ENCODE measurements at regions not wholly inside any gene's neighbourhood (a gene's known extent, or its start where the extent isn't known, plus 50 kb on each side); places are given as distances from the start of the nearest gene placed in this dataset.

DNA sequence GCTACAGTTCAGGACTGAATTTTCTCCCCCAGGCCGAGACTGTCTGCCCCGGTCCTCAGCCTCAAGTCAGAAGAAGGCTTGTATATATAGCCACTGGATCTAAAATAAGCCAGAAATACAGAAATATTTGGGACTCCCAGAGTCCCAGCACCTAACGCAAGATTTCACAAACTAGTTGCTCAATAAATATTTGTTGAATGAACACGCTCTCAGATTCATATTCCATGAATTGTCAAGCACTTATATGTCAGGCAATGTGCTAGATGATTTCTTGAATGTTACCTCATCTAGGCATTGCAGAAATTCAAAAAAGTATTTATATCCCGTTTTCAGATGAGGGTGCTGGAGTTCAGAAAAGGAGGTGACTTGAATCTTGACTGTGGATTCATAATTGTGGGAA, 163.7 kb upstream of the KLHL29 start:
- no peak for TF ChIP-seq FOXP2 (optimal IDR thresholded peaks at IDR 0.05; ENCODE audit: borderline replicate concordance, extremely low read depth, extremely low read length, insufficient read depth)
- no peak for TF ChIP-seq TAF1 (IDR thresholded peaks at IDR 0.05; ENCODE audit: borderline replicate concordance, insufficient read depth, low read length)
- TF ChIP-seq, protein P1, sequence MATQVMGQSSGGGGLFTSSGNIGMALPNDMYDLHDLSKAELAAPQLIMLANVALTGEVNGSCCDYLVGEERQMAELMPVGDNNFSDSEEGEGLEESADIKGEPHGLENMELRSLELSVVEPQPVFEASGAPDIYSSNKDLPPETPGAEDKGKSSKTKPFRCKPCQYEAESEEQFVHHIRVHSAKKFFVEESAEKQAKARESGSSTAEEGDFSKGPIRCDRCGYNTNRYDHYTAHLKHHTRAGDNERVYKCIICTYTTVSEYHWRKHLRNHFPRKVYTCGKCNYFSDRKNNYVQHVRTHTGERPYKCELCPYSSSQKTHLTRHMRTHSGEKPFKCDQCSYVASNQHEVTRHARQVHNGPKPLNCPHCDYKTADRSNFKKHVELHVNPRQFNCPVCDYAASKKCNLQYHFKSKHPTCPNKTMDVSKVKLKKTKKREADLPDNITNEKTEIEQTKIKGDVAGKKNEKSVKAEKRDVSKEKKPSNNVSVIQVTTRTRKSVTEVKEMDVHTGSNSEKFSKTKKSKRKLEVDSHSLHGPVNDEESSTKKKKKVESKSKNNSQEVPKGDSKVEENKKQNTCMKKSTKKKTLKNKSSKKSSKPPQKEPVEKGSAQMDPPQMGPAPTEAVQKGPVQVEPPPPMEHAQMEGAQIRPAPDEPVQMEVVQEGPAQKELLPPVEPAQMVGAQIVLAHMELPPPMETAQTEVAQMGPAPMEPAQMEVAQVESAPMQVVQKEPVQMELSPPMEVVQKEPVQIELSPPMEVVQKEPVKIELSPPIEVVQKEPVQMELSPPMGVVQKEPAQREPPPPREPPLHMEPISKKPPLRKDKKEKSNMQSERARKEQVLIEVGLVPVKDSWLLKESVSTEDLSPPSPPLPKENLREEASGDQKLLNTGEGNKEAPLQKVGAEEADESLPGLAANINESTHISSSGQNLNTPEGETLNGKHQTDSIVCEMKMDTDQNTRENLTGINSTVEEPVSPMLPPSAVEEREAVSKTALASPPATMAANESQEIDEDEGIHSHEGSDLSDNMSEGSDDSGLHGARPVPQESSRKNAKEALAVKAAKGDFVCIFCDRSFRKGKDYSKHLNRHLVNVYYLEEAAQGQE (IDR thresholded peaks at IDR 0.05; ENCODE audit: insufficient read depth in 1 of 2, low read depth in 2 of 2, low read length in 2 of 2), result no peak
- TF ChIP-seq SIN3A (IDR thresholded peaks at IDR 0.05; ENCODE audit: borderline replicate concordance, insufficient read depth, low read length), result no peak
- no peak for TF ChIP-seq POLR2AphosphoS5 (IDR thresholded peaks at IDR 0.05; ENCODE audit: low read depth, low read length)

GRCh38 chr2:23221901-23222300, 163.1 kb upstream of the KLHL29 start:
- no peak for TF ChIP-seq POLR2AphosphoS5 (IDR thresholded peaks at IDR 0.05; ENCODE audit: low read depth, low read length)
- no peak for TF ChIP-seq SIN3A (IDR thresholded peaks at IDR 0.05; ENCODE audit: borderline replicate concordance, insufficient read depth, low read length)
- TF ChIP-seq, protein P1 (IDR thresholded peaks at IDR 0.05; ENCODE audit: insufficient read depth in 1 of 2, low read depth in 2 of 2, low read length in 2 of 2), result no peak
- no peak for TF ChIP-seq FOXP2 (optimal IDR thresholded peaks at IDR 0.05; ENCODE audit: borderline replicate concordance, extremely low read depth, extremely low read length, insufficient read depth)
- no peak for TF ChIP-seq TAF1 (IDR thresholded peaks at IDR 0.05; ENCODE audit: borderline replicate concordance, insufficient read depth, low read length)

DNA sequence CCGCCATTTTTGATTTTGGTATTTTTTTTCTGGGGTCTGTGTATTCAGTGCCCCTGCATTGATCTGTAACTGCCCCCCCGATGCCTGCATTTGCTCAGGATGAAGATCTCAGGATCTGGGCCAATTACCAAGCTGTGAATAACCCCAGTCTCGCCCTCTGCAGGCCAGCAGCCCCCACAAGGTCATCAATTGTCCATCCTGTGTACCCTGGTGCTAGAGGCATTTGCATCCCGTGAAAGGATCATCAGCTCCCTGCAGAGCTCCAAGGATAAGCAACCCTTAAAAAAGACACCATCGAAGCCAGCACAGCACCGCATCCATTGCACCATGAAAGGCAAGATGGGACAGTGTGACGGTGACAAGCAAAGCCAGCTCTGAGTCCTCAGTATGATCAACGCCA, 154.1 kb upstream of the KLHL29 start:
- TF ChIP-seq TAF1 (IDR thresholded peaks at IDR 0.05; ENCODE audit: borderline replicate concordance, insufficient read depth, low read length), result no peak

GRCh38 chr2:23231865-23232264, 153.1 kb upstream of the KLHL29 start:
- no peak for TF ChIP-seq TAF1 (IDR thresholded peaks at IDR 0.05; ENCODE audit: borderline replicate concordance, insufficient read depth, low read length)
- TF ChIP-seq FOXP2 (optimal IDR thresholded peaks at IDR 0.05; ENCODE audit: borderline replicate concordance, extremely low read depth, extremely low read length, insufficient read depth), result no peak
- no peak for TF ChIP-seq POLR2AphosphoS5 (IDR thresholded peaks at IDR 0.05; ENCODE audit: low read depth, low read length)
- TF ChIP-seq, protein P1 (IDR thresholded peaks at IDR 0.05; ENCODE audit: insufficient read depth in 1 of 2, low read depth in 2 of 2, low read length in 2 of 2), result no peak
- TF ChIP-seq SIN3A (IDR thresholded peaks at IDR 0.05; ENCODE audit: borderline replicate concordance, insufficient read depth, low read length), result no peak

DNA sequence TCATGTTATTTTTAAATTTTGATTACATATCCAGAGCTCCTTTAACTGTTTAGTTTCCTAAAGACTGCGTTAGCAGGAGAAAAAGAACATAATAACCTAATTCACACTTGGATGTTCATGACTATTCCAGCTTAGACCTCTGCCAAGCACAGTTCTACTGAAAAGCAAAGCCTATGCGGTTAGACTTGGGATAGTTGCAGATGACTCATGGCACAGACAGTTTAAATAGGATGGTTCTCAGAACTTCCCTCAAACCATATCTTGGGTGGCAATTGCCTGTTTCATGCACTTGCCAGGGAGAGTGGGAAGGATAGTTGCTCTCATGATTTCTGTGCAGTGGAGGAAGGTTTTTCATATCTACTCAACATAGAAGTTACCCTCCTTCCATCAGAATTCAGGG, 149.7 kb upstream of the KLHL29 start:
- no peak for TF ChIP-seq FOXP2 (optimal IDR thresholded peaks at IDR 0.05; ENCODE audit: borderline replicate concordance, extremely low read depth, extremely low read length, insufficient read depth)
- TF ChIP-seq POLR2AphosphoS5 (IDR thresholded peaks at IDR 0.05; ENCODE audit: low read depth, low read length), result no peak
- TF ChIP-seq SIN3A (IDR thresholded peaks at IDR 0.05; ENCODE audit: borderline replicate concordance, insufficient read depth, low read length), result no peak

DNA sequence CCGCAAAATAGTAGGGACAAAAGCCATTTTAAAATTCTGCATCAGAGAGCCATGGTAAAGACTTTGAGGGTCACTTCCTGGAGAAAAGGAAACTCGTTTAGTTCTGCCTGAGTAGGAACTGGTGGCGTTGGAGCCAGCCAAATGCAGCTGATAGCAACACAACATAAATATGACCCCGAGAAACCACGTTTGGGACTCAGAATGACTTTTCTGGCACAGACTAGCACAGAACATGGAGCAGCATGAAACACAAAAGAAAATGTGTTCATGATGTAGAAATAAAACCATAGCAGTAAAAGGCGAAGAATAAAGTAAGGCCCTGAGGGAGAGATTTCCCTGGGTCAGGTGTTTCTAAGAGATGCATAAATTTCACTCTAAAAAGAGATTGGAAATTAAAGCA, 149.2 kb upstream of the KLHL29 start:
- TF ChIP-seq SIN3A (IDR thresholded peaks at IDR 0.05; ENCODE audit: borderline replicate concordance, insufficient read depth, low read length) (no peak), POLR2AphosphoS5 (IDR thresholded peaks at IDR 0.05; ENCODE audit: low read depth, low read length) (no peak), TAF1 (IDR thresholded peaks at IDR 0.05; ENCODE audit: borderline replicate concordance, insufficient read depth, low read length) (no peak), FOXP2 (optimal IDR thresholded peaks at IDR 0.05; ENCODE audit: borderline replicate concordance, extremely low read depth, extremely low read length, insufficient read depth) (no peak)
- TF ChIP-seq, protein P1 (IDR thresholded peaks at IDR 0.05; ENCODE audit: insufficient read depth in 1 of 2, low read depth in 2 of 2, low read length in 2 of 2), result no peak

Measured in PFSK-1 (cell line).